Ishikawa (cell line): ENCODE measurements at regions not wholly inside any gene's neighbourhood (a gene's known extent, or its start where the extent isn't known, plus 50 kb on each side); places are given as distances from the start of the nearest gene placed in this dataset.

ENCODE experiments used
- CREB1 ChIP-seq: IDR thresholded peaks from 2 replicates; pipeline ENCODE4 v1.6.1; 2012; ENCODE audit warnings: low read depth
- EGR1 ChIP-seq: IDR thresholded peaks from 2 replicates; pipeline ENCODE4 v1.6.1; 2012
- TAF1 ChIP-seq: IDR thresholded peaks from 2 replicates; pipeline ENCODE4 v1.6.1; 2012; ENCODE audit warnings: low read depth, mild to moderate bottlenecking
- TCF12 ChIP-seq: IDR thresholded peaks from 2 replicates; pipeline ENCODE4 v1.6.1; 2012; ENCODE audit warnings: low read depth
- TEAD4 ChIP-seq: IDR thresholded peaks from 2 replicates; pipeline ENCODE4 v1.6.1; 2012
- USF1 ChIP-seq: IDR thresholded peaks from 2 replicates; pipeline ENCODE4 v1.6.1; 2012
- TF ChIP-seq, protein P1 (sequence below): IDR thresholded peaks from 2 replicates; pipeline ENCODE4 v1.6.1; 2012; ENCODE audit warnings: low read depth, mild to moderate bottlenecking

DNA sequence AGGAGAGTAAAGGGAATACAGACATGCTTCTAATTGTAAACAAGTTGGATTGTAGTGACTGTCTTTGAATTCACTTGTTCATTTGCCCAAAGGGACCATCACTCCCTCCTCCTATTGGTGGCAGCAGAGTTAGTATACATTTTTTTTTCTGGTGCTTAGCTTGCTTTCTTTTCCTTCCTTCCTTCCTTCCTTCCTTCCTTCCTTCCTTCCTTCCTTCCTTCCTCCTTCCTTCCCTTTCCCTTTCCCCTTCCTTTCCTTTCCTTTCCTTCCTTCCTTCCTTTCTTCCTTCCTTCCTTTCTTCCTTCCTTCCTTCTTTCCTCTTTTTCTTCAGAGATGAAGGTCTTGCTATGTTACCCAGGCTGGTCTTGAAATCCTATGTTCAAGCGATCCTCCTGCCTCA, 94.8 kb upstream of the ATP6AP2 start:
- no peak for TF ChIP-seq CREB1
- no peak for TF ChIP-seq TAF1
- no peak for TF ChIP-seq EGR1
- no peak for TF ChIP-seq TCF12
- TF ChIP-seq, protein P1, sequence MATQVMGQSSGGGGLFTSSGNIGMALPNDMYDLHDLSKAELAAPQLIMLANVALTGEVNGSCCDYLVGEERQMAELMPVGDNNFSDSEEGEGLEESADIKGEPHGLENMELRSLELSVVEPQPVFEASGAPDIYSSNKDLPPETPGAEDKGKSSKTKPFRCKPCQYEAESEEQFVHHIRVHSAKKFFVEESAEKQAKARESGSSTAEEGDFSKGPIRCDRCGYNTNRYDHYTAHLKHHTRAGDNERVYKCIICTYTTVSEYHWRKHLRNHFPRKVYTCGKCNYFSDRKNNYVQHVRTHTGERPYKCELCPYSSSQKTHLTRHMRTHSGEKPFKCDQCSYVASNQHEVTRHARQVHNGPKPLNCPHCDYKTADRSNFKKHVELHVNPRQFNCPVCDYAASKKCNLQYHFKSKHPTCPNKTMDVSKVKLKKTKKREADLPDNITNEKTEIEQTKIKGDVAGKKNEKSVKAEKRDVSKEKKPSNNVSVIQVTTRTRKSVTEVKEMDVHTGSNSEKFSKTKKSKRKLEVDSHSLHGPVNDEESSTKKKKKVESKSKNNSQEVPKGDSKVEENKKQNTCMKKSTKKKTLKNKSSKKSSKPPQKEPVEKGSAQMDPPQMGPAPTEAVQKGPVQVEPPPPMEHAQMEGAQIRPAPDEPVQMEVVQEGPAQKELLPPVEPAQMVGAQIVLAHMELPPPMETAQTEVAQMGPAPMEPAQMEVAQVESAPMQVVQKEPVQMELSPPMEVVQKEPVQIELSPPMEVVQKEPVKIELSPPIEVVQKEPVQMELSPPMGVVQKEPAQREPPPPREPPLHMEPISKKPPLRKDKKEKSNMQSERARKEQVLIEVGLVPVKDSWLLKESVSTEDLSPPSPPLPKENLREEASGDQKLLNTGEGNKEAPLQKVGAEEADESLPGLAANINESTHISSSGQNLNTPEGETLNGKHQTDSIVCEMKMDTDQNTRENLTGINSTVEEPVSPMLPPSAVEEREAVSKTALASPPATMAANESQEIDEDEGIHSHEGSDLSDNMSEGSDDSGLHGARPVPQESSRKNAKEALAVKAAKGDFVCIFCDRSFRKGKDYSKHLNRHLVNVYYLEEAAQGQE, result no peak
- no peak for TF ChIP-seq TEAD4
- no peak for TF ChIP-seq USF1
